Kidney tubule cell (primary cell): ENCODE measurements at regions not wholly inside any gene's neighbourhood (a gene's known extent, or its start where the extent isn't known, plus 50 kb on each side); places are given as distances from the start of the nearest gene placed in this dataset.

Experiments used
- DNase-seq: peaks from one replicate; pipeline ENCODE4 v3.0.0-alpha.2; 2018; ENCODE audit warnings: low spot score

- DNase-seq, result no peak
Measured at GRCh38 chr10:58885146-58885545, 291.3 kb upstream of the PHYHIPL start.

- no peak for DNase-seq
Measured at GRCh38 chr10:58885686-58886345, 290.6 kb upstream of the PHYHIPL start.

- DNase-seq, result no peak
Measured at GRCh38 chr10:58886406-58886805, 290.0 kb upstream of the PHYHIPL start.

GRCh38 chr10:58887474-58887873 lies 289.0 kb upstream of the PHYHIPL start:
- DNase-seq, result no peak

- DNase-seq, result no peak
Measured at GRCh38 chr10:58888957-58889356, 287.5 kb upstream of the PHYHIPL start.

- no peak for DNase-seq
Measured at GRCh38 chr10:58892031-58892531, 284.4 kb upstream of the PHYHIPL start.

GRCh38 chr10:58894929-58895328 lies 281.5 kb upstream of the PHYHIPL start:
- no peak for DNase-seq

GRCh38 chr10:58896229-58896628 lies 280.2 kb upstream of the PHYHIPL start:
- DNase-seq, result peak; percentile 39

GRCh38 chr10:58897236-58897635 lies 279.2 kb upstream of the PHYHIPL start:
- no peak for DNase-seq

- DNase-seq, result no peak
Measured at GRCh38 chr10:58897708-58898107, 278.7 kb upstream of the PHYHIPL start.

- DNase-seq, result peak; percentile 53
Measured at GRCh38 chr10:58898854-58899573, 277.4 kb upstream of the PHYHIPL start.

GRCh38 chr10:58901092-58901646 lies 275.3 kb upstream of the PHYHIPL start:
- DNase-seq, result no peak

- no peak for DNase-seq
Measured at GRCh38 chr10:58903071-58903470, 273.4 kb upstream of the PHYHIPL start.

GRCh38 chr10:58909881-58910280 lies 266.6 kb upstream of the PHYHIPL start:
- no peak for DNase-seq

- no peak for DNase-seq
Measured at GRCh38 chr10:58913717-58914116, 262.7 kb upstream of the PHYHIPL start.

- no peak for DNase-seq
Measured at GRCh38 chr10:58918887-58919286, 257.6 kb upstream of the PHYHIPL start.

GRCh38 chr10:58919927-58920654 lies 256.4 kb upstream of the PHYHIPL start:
- DNase-seq, result peak; percentile 94

GRCh38 chr10:58920655-58921003 lies 255.8 kb upstream of the PHYHIPL start:
- DNase-seq, result no peak

GRCh38 chr10:58921421-58921855 lies 255.0 kb upstream of the PHYHIPL start:
- DNase-seq, result no peak

- DNase-seq, result no peak
Measured at GRCh38 chr10:58925381-58925780, 251.1 kb upstream of the PHYHIPL start.

- no peak for DNase-seq
Measured at GRCh38 chr10:58930500-58930899, 245.9 kb upstream of the PHYHIPL start.

GRCh38 chr10:58932126-58932525 lies 244.3 kb upstream of the PHYHIPL start:
- DNase-seq, result no peak
